HG03066 (cell line): ENCODE measurements at regions not wholly inside any gene's neighbourhood (a gene's known extent, or its start where the extent isn't known, plus 50 kb on each side); places are given as distances from the start of the nearest gene placed in this dataset.
"Not testable (repeated sequence)": the region's sequence is repeated elsewhere in the genome, so short reads cannot be mapped to it uniquely, and the experiment has no call there.

Experiments used
- ATAC-seq: cut with Tn5 transposase; IDR thresholded peaks from one replicate; pipeline ENCODE4 v1.9.1; 2021; ENCODE audit warnings: low read depth; ENCODE audit not compliant: unreplicated experiment

DNA sequence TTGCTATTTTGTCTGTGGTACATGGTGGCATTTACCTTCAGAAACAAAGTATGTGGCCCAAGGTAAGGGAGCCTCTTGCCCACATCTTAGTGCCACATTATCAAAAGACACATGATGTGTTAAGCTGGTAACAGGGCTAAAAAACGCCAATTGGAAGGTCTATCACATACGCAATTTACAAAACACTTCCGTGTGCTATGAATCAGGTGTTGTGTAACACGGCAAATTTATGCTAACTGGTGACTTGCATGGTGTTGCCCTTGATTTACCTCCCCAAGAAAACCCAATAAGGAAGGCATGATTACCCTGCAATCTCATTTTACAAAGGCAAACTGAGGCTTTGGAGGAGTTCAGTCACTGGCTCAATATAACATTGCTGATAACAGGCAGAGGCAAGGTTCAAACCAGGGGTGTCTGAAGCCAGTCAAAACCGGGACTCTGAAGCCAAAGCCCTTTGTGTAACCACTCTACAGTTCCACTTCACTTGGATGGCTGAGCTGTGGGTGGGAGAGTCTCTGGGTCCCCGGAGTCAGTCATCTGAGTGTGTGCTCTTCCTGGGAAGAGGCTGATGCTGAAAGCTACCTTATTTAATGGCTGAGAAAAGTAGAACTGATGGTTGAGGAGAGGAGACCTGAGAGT, 103.9 kb upstream of the BCL6 start:
- ATAC-seq = no peak

GRCh38 chr3:187850258-187850921, 105.1 kb upstream of the BCL6 start:
- no peak for ATAC-seq

GRCh38 chr3:187852842-187853730, 107.8 kb upstream of the BCL6 start:
- no peak for ATAC-seq

DNA sequence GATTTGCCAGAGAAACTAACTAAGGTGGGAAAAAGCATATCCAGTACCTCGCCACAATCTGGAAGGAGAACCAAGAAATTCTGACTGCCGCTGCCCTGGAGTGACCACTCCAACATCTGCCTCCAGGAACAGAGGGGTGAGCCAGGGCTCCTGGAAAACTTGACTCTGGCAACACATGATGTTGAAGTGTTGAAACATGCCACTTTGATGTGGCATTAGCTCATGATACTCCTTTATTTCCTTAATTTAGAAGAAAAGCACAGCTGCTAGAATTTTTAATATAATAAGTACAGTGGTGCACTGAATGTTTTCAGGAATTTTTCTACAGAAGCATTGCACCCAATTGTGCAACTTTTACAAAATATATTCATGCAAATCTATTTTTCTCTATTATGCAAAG, 109.9 kb upstream of the BCL6 start:
- no peak for ATAC-seq

GRCh38 chr3:187856555-187856954, 111.3 kb upstream of the BCL6 start:
- no peak for ATAC-seq

- ATAC-seq = no peak
Observed at GRCh38 chr3:187858041-187858440, 112.8 kb upstream of the BCL6 start.

DNA sequence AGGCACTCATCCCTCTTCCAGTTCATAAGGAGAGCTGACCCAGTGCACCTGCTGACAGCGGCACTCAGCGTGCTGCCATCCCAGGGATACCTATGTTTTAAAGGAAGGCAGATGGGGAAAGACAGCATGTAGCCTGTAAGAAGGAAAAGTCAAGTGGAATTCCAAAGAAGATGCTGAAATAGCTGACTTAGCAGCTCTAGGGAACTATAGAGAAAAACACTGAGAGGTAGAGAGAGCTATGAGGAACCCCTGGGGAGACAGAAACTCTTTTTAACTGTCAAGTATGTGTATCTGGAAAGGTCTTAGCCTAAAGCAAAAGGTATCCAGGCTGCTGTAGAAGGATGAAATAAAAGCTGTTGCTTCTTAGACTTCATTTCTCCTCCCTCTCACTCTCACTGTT, 113.4 kb upstream of the BCL6 start:
- ATAC-seq = no peak

GRCh38 chr3:187862701-187863277, 117.5 kb upstream of the BCL6 start:
- not testable (repeated sequence) for ATAC-seq

DNA sequence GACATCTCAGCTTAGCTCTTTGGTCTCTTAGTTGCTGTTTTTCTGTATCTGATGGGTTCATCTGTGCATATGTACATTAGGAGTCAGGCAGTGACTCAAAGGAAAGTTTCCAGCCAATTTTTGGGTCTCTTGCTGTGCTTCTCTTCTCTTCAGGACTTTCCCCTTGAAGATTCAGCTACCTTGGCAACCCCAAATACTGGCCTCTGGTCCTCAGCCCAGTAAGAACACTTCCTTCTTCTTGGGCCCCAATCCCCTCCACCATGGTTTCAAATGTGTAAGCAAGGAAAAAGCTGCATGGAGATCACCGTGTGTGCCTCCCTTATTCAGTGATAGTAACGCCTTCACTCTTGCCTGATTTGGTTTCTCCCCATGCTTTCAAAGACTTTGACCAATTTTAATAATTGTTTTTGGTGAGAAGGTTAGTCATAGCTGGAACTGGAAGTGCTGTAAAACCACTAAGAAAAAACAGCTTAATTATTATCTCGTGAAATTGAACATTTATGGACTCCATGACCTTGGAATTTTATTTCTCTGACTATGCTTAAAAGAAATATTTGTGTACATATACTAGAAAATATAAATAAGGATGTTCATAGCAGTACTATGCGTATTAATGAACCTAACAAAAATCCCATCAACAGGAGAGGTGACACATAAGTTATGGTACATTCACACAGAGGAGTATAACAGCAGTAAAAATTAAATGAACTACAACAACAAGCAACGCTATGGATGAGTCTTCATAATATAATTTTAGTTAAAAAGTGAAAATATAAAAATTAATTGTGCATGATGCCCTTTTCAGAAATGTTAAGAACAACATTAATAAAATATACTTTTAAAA, 125.3 kb upstream of the BCL6 start:
- ATAC-seq = no peak

- ATAC-seq = no peak
Observed at GRCh38 chr3:187871204-187871591, 125.9 kb upstream of the BCL6 start.

GRCh38 chr3:187871848-187872247, 126.6 kb upstream of the BCL6 start:
- no peak for ATAC-seq

DNA sequence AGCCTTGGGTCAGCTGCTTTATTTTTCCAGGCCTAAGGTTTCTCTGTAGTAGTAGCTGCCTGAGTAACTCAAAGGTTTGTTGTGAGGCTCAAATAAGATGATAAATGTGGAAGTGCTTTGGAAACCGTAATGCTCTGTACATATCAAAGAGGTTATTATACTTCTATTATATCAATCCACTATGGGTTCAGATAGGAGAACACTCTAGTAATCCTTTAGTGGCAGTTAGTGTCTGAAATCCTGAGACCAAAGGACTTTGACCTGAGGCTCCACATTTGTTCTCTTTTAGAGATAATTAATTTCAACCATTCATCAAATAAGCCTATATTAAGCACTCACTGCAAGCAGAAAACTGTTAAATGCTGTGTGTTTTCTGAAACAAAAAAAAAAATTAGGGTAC, 128.6 kb upstream of the BCL6 start:
- no peak for ATAC-seq

- no peak for ATAC-seq
Observed at GRCh38 chr3:187875863-187876262, 130.6 kb upstream of the BCL6 start.

GRCh38 chr3:187878772-187879518, 133.7 kb upstream of the BCL6 start:
- ATAC-seq = no peak

DNA sequence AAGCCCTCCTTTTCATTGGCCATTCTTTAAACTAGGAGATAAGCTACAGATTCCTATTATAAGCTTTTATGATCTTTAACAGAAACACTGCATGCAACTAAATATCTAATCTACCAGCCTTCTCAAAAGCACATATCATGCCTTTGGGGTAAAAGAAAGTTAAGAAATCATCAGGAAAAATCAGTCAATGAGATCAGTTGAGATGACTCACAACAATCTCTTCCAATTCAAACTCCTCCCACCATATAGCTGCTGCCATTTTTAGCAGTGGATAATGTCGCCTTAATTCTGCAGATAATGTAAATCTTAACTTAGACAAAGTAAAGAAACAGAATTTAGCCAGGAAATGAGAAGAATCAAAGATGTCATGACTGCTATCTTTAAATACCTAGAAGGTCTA, 135.2 kb upstream of the BCL6 start:
- no peak for ATAC-seq

- ATAC-seq = no peak
Observed at GRCh38 chr3:187880851-187881250, 135.6 kb upstream of the BCL6 start.

DNA sequence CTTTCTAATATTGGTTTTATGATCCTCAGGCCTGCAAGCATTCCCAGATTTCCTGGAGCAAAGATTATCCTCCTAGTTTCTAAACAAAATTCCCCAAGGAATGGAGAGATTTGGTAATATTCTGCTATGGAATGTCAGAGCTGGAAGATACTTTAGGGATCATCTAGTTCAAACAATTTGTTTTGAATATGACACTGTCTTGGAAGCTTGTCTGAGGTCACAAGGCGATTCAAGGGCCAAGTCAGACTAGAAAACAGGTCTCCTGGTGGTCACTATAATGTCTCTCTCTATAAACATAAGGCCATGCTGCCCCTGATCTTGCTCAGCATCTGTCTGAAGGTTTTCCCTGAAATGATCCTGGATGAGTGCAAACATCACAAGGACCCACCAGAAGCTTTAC, 143.4 kb upstream of the BCL6 start:
- ATAC-seq = no peak

DNA sequence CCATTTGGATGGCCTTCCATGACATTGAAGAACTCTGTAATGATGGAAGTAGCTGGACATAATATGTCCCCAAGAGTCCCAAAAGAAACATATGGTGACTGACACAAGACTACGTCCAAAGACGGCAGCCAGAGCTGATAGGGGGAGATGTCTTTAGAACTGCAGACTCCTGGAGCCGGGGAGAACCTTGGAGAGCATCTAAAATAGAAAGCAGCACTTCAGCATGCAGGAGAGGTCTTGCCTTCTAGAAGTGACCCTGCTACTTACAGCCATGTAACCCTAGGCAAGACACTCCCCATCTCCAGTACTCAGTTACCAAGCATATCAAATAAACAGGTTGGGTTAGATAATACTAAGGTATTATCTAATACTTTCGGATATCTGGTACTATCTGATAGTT, 143.8 kb upstream of the BCL6 start:
- no peak for ATAC-seq

DNA sequence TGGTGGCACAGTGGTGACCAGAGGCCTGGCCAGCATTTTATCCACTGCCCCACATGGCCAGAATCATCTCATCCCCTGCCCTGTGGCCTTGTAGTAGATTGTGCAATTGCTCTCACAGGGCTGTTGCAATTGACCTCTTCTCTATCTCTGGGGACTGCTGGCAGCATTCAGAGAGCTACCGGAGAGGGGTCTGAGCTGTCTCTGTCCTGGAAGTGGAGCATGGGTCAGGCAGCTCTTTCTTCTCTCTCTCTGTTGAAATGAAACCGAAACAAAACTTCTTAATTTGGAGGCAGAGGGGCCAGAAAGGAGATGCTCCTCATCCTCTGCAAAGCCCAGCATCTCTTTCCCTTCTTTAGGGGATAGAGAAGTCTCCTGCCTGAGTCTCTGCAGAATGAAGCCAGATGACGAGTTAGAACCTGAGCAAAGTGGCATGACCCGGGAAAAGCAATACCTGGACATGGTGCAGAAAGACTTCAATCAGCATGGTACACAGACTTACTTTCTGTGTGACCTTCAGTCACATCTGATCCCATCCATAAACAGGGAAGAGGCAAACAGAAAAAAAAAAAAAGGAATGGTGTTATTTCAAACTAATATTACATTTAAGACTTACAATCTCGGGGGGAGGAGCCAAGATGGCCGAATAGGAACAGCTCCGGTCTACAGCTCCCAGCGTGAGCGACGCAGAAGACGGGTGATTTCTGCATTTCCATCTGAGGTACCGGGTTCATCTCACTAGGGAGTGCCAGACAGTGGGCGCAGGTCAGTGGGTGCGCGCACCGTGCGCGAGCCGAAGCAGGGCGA, 144.5 kb upstream of the BCL6 start:
- ATAC-seq = no peak
